T-helper 17 cell (primary cell): ENCODE measurements at regions not wholly inside any gene's neighbourhood (a gene's known extent, or its start where the extent isn't known, plus 50 kb on each side); places are given as distances from the start of the nearest gene placed in this dataset.

ENCODE experiments used
- ATAC-seq: fragments of 150-1000 bp; cut with Tn5 transposase; 2 replicates; pipeline ENCODE4 v1.10.0; 2021; ENCODE audit warnings: mild to moderate bottlenecking, moderate library complexity
- DNase-seq, 3 donors: peaks; one replicate each; pipeline versions ENCODE4 v3.0.0 to v3.0.0-alpha.2; 2020 to 2021
- H3K9me3 ChIP-seq: one replicate; pipeline ENCODE4 v1.7.0; 2013; ENCODE audit warnings: low read length, mild to moderate bottlenecking; ENCODE audit not compliant: control insufficient read depth, poor library complexity, severe bottlenecking
- H3K27ac Mint-ChIP-seq: one replicate; pipeline ENCODE4 v1.8.0; 2022; ENCODE audit warnings: mild to moderate bottlenecking, moderate library complexity, mixed read lengths
- H3K27me3 Mint-ChIP-seq: one replicate; pipeline ENCODE4 v1.8.0; 2022; ENCODE audit warnings: mixed read lengths
- H3K36me3 Mint-ChIP-seq: one replicate; pipeline ENCODE4 v1.8.0; 2022; ENCODE audit warnings: low read depth, mixed read lengths
- H3K4me1 Mint-ChIP-seq: one replicate; pipeline ENCODE4 v1.8.0; 2022; ENCODE audit warnings: mild to moderate bottlenecking, mixed read lengths
- H3K4me3 Mint-ChIP-seq: one replicate; pipeline ENCODE4 v1.8.0; 2022; ENCODE audit warnings: mild to moderate bottlenecking, moderate library complexity, mixed read lengths

GRCh38 chr6:22682979-22683378 lies 113.6 kb downstream of the HDGFL1 start:
- Mint-ChIP-seq H3K27ac (no peak overlapping the region), H3K27me3 (no peaks in the 10 kb centered on the region), H3K4me1 (no peaks in the 10 kb centered on the region), H3K4me3 (no peak overlapping the region), H3K36me3 (no peaks in the 10 kb centered on the region)
- ATAC-seq = no peak
- H3K9me3 ChIP-seq = no peaks in the 10 kb centered on the region
- no peak for DNase-seq

- H3K4me3 Mint-ChIP-seq = no peak overlapping the region
- no peaks in the 10 kb centered on the region for H3K4me1 Mint-ChIP-seq
- ATAC-seq = no peak
- no peak for DNase-seq
- H3K27ac Mint-ChIP-seq = no peak overlapping the region
- no peaks in the 10 kb centered on the region for H3K27me3 Mint-ChIP-seq
- H3K9me3 ChIP-seq = no peaks in the 10 kb centered on the region
- H3K36me3 Mint-ChIP-seq = no peaks in the 10 kb centered on the region
These were observed 121.1 kb downstream of the HDGFL1 start for GRCh38 chr6:22690446-22690845.

GRCh38 chr6:22694092-22694724 lies 124.8 kb downstream of the HDGFL1 start:
- Mint-ChIP-seq H3K4me3 (no peak overlapping the region), H3K36me3 (no peaks in the 10 kb centered on the region), H3K4me1 (no peaks in the 10 kb centered on the region), H3K27ac (no peak overlapping the region), H3K27me3 (no peaks in the 10 kb centered on the region)
- no peak for ATAC-seq
- no peak for DNase-seq
- no peaks in the 10 kb centered on the region for H3K9me3 ChIP-seq

- DNase-seq (no peak), ATAC-seq (no peak)
- no peaks in the 10 kb centered on the region for H3K27me3 Mint-ChIP-seq
- H3K4me3 Mint-ChIP-seq = no peak overlapping the region
- H3K4me1 Mint-ChIP-seq = no peaks in the 10 kb centered on the region
- H3K27ac Mint-ChIP-seq = no peak overlapping the region
- no peaks in the 10 kb centered on the region for H3K9me3 ChIP-seq
- no peaks in the 10 kb centered on the region for H3K36me3 Mint-ChIP-seq
These were observed 127.1 kb downstream of the HDGFL1 start for GRCh38 chr6:22696481-22696880.

GRCh38 chr6:22697306-22697705 lies 127.9 kb downstream of the HDGFL1 start:
- H3K9me3 ChIP-seq = no peaks in the 10 kb centered on the region
- ATAC-seq = no peak
- Mint-ChIP-seq H3K27ac (no peak overlapping the region), H3K27me3 (no peaks in the 10 kb centered on the region), H3K4me1 (no peaks in the 10 kb centered on the region), H3K4me3 (no peak overlapping the region), H3K36me3 (no peaks in the 10 kb centered on the region)
- DNase-seq = no peak

GRCh38 chr6:22699151-22699550 lies 129.8 kb downstream of the HDGFL1 start:
- no peaks in the 10 kb centered on the region for H3K4me1 Mint-ChIP-seq
- no peaks in the 10 kb centered on the region for H3K9me3 ChIP-seq
- H3K27me3 Mint-ChIP-seq = no peaks in the 10 kb centered on the region
- H3K4me3 Mint-ChIP-seq = no peak overlapping the region
- no peaks in the 10 kb centered on the region for H3K36me3 Mint-ChIP-seq
- no peak for ATAC-seq
- no peak for DNase-seq
- H3K27ac Mint-ChIP-seq = no peak overlapping the region

GRCh38 chr6:22706651-22707050 lies 137.3 kb downstream of the HDGFL1 start:
- no peaks in the 10 kb centered on the region for H3K27me3 Mint-ChIP-seq
- no peak for ATAC-seq
- H3K4me3 Mint-ChIP-seq = no peak overlapping the region
- no peak for DNase-seq
- no peaks in the 10 kb centered on the region for H3K36me3 Mint-ChIP-seq
- H3K4me1 Mint-ChIP-seq = no peaks in the 10 kb centered on the region
- no peak overlapping the region for H3K27ac Mint-ChIP-seq
- H3K9me3 ChIP-seq = peaks cover 2% of the 10 kb centered on the region

- ATAC-seq (no peak), DNase-seq (no peak)
- H3K4me3 Mint-ChIP-seq = no peak overlapping the region
- no peaks in the 10 kb centered on the region for H3K4me1 Mint-ChIP-seq
- H3K27ac Mint-ChIP-seq = no peak overlapping the region
- no peaks in the 10 kb centered on the region for H3K27me3 Mint-ChIP-seq
- no peaks in the 10 kb centered on the region for H3K36me3 Mint-ChIP-seq
- peaks cover 2% of the 10 kb centered on the region for H3K9me3 ChIP-seq
These were observed 139.1 kb downstream of the HDGFL1 start for GRCh38 chr6:22708469-22708868.

GRCh38 chr6:22709803-22710202 lies 140.4 kb downstream of the HDGFL1 start:
- no peaks in the 10 kb centered on the region for H3K27me3 Mint-ChIP-seq
- no peak overlapping the region for H3K27ac Mint-ChIP-seq
- DNase-seq = no peak
- no peak for ATAC-seq
- H3K9me3 ChIP-seq = peaks cover 2% of the 10 kb centered on the region
- H3K36me3 Mint-ChIP-seq = no peaks in the 10 kb centered on the region
- no peaks in the 10 kb centered on the region for H3K4me1 Mint-ChIP-seq
- H3K4me3 Mint-ChIP-seq = no peak overlapping the region

GRCh38 chr6:22716721-22717120 lies 147.4 kb downstream of the HDGFL1 start:
- H3K4me3 Mint-ChIP-seq = no peak overlapping the region
- H3K4me1 Mint-ChIP-seq = no peaks in the 10 kb centered on the region
- DNase-seq (no peak), ATAC-seq (no peak)
- no peak overlapping the region for H3K27ac Mint-ChIP-seq
- no peaks in the 10 kb centered on the region for H3K9me3 ChIP-seq
- no peaks in the 10 kb centered on the region for H3K36me3 Mint-ChIP-seq
- H3K27me3 Mint-ChIP-seq = no peaks in the 10 kb centered on the region

- Mint-ChIP-seq H3K27ac (no peak overlapping the region), H3K27me3 (no peaks in the 10 kb centered on the region), H3K36me3 (no peaks in the 10 kb centered on the region), H3K4me3 (no peak overlapping the region), H3K4me1 (no peaks in the 10 kb centered on the region)
- H3K9me3 ChIP-seq = no peaks in the 10 kb centered on the region
- ATAC-seq (no peak), DNase-seq (no peak)
These were observed 148.5 kb downstream of the HDGFL1 start for GRCh38 chr6:22717915-22718314.

- H3K9me3 ChIP-seq = no peaks in the 10 kb centered on the region
- Mint-ChIP-seq H3K36me3 (no peaks in the 10 kb centered on the region), H3K27ac (no peak overlapping the region), H3K4me3 (no peak overlapping the region), H3K4me1 (no peaks in the 10 kb centered on the region), H3K27me3 (no peaks in the 10 kb centered on the region)
- no peak for DNase-seq
- no peak for ATAC-seq
These were observed 153.5 kb downstream of the HDGFL1 start for GRCh38 chr6:22722913-22723312.

- no peaks in the 10 kb centered on the region for H3K9me3 ChIP-seq
- DNase-seq (no peak), ATAC-seq (no peak)
- no peaks in the 10 kb centered on the region for H3K27me3 Mint-ChIP-seq
- no peaks in the 10 kb centered on the region for H3K36me3 Mint-ChIP-seq
- no peaks in the 10 kb centered on the region for H3K4me1 Mint-ChIP-seq
- no peak overlapping the region for H3K27ac Mint-ChIP-seq
- H3K4me3 Mint-ChIP-seq = no peak overlapping the region
These were observed 157.6 kb downstream of the HDGFL1 start for GRCh38 chr6:22726966-22727365.

GRCh38 chr6:22727710-22728109 lies 158.3 kb downstream of the HDGFL1 start:
- no peaks in the 10 kb centered on the region for H3K27me3 Mint-ChIP-seq

More at GRCh38 chr6:22727710-22728109, 158.3 kb downstream of the HDGFL1 start:
- no peaks in the 10 kb centered on the region for H3K36me3 Mint-ChIP-seq
- H3K27ac Mint-ChIP-seq = no peak overlapping the region
- DNase-seq = no peak
- H3K4me1 Mint-ChIP-seq = no peaks in the 10 kb centered on the region
- no peak for ATAC-seq
- no peak overlapping the region for H3K4me3 Mint-ChIP-seq
- no peaks in the 10 kb centered on the region for H3K9me3 ChIP-seq
